ENCODE measurements at regions not wholly inside any gene's neighbourhood (a gene's known extent, or its start where the extent isn't known, plus 50 kb on each side); places are given as distances from the start of the nearest gene placed in this dataset.

DNA sequence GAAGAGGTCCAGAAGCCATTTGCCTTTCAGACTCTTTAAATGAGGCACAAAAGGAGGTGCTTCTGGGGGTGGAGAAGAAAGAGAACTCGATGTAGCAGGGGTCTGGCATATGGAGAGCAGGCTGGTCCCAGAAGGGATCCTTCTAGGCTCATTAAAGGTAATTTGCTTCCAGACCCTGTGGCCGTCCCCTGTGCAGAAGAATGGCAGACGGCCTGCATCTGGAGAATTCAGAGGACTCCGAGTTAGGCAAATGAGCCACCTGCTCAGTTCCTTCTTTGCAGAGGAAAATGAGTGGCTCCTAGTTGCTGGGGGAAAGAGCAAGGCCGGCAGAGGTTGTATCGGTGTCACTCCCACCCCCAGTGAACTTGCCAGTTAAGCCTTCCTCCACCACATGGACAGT lies 73.8 kb upstream of the FAM180A start:
- H3K9me2 ChIP-seq (replicated peaks; ENCODE audit: control insufficient read depth, low read length), result no peaks in the 10 kb centered on the region

DNA sequence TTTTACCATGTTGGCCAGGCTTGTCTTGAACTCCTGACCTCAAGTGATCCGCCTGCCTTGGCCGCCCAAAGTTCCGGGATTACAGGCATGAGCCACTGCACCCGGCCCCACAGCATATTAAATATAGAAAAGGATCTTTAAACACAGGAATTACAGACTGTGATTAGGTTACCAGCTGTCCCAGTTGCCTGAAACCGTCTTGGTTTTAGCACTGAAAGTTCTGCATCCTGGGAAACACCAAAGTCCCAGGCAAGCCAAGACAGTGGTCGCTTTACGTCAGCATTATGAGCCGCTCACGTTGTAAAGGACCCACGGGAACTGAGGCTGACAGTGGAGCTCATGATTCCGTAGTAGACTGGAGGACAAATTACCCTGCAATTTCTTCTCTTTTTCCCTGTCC lies 69.0 kb upstream of the FAM180A start:
- Histone ChIP-seq H3K4me1 (ENCODE audit: control insufficient read depth, low read length) (no peaks in the 10 kb centered on the region), H3K27ac (ENCODE audit: low read depth, low read length) (no peak overlapping the region), H3K27me3 (ENCODE audit: control insufficient read depth, low read length) (peaks cover 25% of the 10 kb centered on the region), H3K36me3 (ENCODE audit: control insufficient read depth, low read length) (no peaks in the 10 kb centered on the region), H3F3A (ENCODE audit: control insufficient read depth, insufficient read depth) (no peaks in the 10 kb centered on the region), H3K79me2 (ENCODE audit: control insufficient read depth, low read length) (no peaks in the 10 kb centered on the region), H3K9me2 (replicated peaks; ENCODE audit: control insufficient read depth, low read length) (no peaks in the 10 kb centered on the region), H3K4me2 (ENCODE audit: low read length) (no peak overlapping the region), H4K20me1 (ENCODE audit: control insufficient read depth, insufficient read depth, low read depth, low read length) (no peaks in the 10 kb centered on the region), H3K9me3 (ENCODE audit: control insufficient read depth, insufficient read depth, low read length) (no peaks in the 10 kb centered on the region), H3K4me3 (ENCODE audit: low read length) (no peak overlapping the region)
- TF ChIP-seq EZH2phosphoT487 (IDR thresholded peaks at IDR 0.05; ENCODE audit: borderline replicate concordance, low read length) (no peak), CTCF (IDR thresholded peaks at IDR 0.05; ENCODE audit: low read depth, low read length, poor library complexity, severe bottlenecking) (no peak)

More for the DNA sequence above, 73.8 kb upstream of the FAM180A start:
- Histone ChIP-seq H4K20me1 (ENCODE audit: control insufficient read depth, insufficient read depth, low read depth, low read length) (no peaks in the 10 kb centered on the region), H3K9me3 (ENCODE audit: control insufficient read depth, insufficient read depth, low read length) (no peaks in the 10 kb centered on the region), H3K27me3 (ENCODE audit: control insufficient read depth, low read length) (peaks cover 12% of the 10 kb centered on the region; the same call in 1 of the 2 replicates), H3K27ac (ENCODE audit: low read depth, low read length) (no peak overlapping the region), H3K4me3 (ENCODE audit: low read length) (no peak overlapping the region), H3K4me1 (ENCODE audit: control insufficient read depth, low read length) (no peaks in the 10 kb centered on the region), H3K4me2 (ENCODE audit: low read length) (no peak overlapping the region), H3K36me3 (ENCODE audit: control insufficient read depth, low read length) (no peaks in the 10 kb centered on the region), H3K79me2 (ENCODE audit: control insufficient read depth, low read length) (no peaks in the 10 kb centered on the region), H3F3A (ENCODE audit: control insufficient read depth, insufficient read depth) (no peaks in the 10 kb centered on the region)
- no peak for TF ChIP-seq EZH2phosphoT487 (IDR thresholded peaks at IDR 0.05; ENCODE audit: borderline replicate concordance, low read length)
- no peak for TF ChIP-seq CTCF (IDR thresholded peaks at IDR 0.05; ENCODE audit: low read depth, low read length, poor library complexity, severe bottlenecking)

DNA sequence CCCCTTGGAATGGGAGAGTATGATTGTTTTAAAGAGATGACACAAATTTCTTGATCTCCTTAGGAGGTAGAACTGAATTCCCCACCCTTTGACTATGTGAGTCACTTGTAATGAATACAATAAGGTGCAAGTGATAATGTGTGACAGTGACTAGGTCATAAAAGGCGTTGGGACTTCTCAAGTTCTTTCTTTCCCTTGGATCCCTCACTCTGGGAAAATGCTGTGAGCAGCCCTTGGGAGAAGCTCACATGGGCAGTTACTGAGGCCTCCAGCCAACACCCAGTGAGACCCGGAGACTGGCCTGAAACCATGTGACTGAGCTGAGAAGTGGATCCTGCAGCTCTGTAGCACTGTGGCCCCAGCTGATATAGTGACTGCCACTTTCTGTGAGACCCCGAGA lies 66.4 kb upstream of the FAM180A start:
- H3K9me3 ChIP-seq (ENCODE audit: control insufficient read depth, insufficient read depth, low read length), result no peaks in the 10 kb centered on the region
- no peak overlapping the region for H3K4me3 ChIP-seq (ENCODE audit: low read length)
- no peak overlapping the region for H3K27ac ChIP-seq (ENCODE audit: low read depth, low read length)
- H3K4me2 ChIP-seq (ENCODE audit: low read length), result no peak overlapping the region
- H3F3A ChIP-seq (ENCODE audit: control insufficient read depth, insufficient read depth), result no peaks in the 10 kb centered on the region
- peaks cover 35% of the 10 kb centered on the region for H3K27me3 ChIP-seq (ENCODE audit: control insufficient read depth, low read length)
- H3K36me3 ChIP-seq (ENCODE audit: control insufficient read depth, low read length), result no peaks in the 10 kb centered on the region
- TF ChIP-seq CTCF (IDR thresholded peaks at IDR 0.05; ENCODE audit: low read depth, low read length, poor library complexity, severe bottlenecking) (no peak), EZH2phosphoT487 (IDR thresholded peaks at IDR 0.05; ENCODE audit: borderline replicate concordance, low read length) (no peak)
- no peaks in the 10 kb centered on the region for H3K79me2 ChIP-seq (ENCODE audit: control insufficient read depth, low read length)
- no peaks in the 10 kb centered on the region for H3K9me2 ChIP-seq (replicated peaks; ENCODE audit: control insufficient read depth, low read length)
- H4K20me1 ChIP-seq (ENCODE audit: control insufficient read depth, insufficient read depth, low read depth, low read length), result no peaks in the 10 kb centered on the region
- H3K4me1 ChIP-seq (ENCODE audit: control insufficient read depth, low read length), result no peaks in the 10 kb centered on the region

DNA sequence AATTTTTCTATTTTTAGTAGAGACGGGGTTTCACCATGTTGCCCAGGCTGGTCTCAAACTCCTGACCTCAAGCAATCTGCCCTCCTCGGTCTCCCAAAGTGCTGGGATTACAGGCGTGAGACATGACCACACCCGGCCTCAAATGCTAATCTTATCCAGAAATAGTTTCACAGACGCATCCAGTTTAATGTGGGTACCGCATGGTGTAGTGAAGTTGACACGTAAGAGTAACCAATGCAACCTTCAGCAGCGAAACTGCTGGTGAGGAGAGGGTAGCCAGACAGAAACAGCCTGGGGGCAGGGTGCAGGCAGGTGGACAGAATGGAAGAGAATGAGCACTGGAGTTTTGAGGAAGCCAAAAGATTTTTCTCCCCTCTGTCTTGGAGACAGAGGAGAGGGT lies 63.5 kb upstream of the FAM180A start:
- TF ChIP-seq CTCF (IDR thresholded peaks at IDR 0.05; ENCODE audit: low read depth, low read length, poor library complexity, severe bottlenecking), result no peak
- no peak for TF ChIP-seq EZH2phosphoT487 (IDR thresholded peaks at IDR 0.05; ENCODE audit: borderline replicate concordance, low read length)
- Histone ChIP-seq H3F3A (ENCODE audit: control insufficient read depth, insufficient read depth) (no peaks in the 10 kb centered on the region), H3K27ac (ENCODE audit: low read depth, low read length) (no peak overlapping the region), H3K9me2 (replicated peaks; ENCODE audit: control insufficient read depth, low read length) (no peaks in the 10 kb centered on the region), H3K4me3 (ENCODE audit: low read length) (no peak overlapping the region), H3K79me2 (ENCODE audit: control insufficient read depth, low read length) (no peaks in the 10 kb centered on the region), H3K36me3 (ENCODE audit: control insufficient read depth, low read length) (no peaks in the 10 kb centered on the region), H3K27me3 (ENCODE audit: control insufficient read depth, low read length) (peaks cover 27% of the 10 kb centered on the region; the same call in 1 of the 2 replicates), H3K4me1 (ENCODE audit: control insufficient read depth, low read length) (no peaks in the 10 kb centered on the region), H3K4me2 (ENCODE audit: low read length) (no peak overlapping the region), H3K9me3 (ENCODE audit: control insufficient read depth, insufficient read depth, low read length) (no peaks in the 10 kb centered on the region), H4K20me1 (ENCODE audit: control insufficient read depth, insufficient read depth, low read depth, low read length) (no peaks in the 10 kb centered on the region)
